MM.1S (cell line): ENCODE measurements at regions not wholly inside any gene's neighbourhood (a gene's known extent, or its start where the extent isn't known, plus 50 kb on each side); places are given as distances from the start of the nearest gene placed in this dataset.

Experiments
- DNase-seq: peaks from one replicate; pipeline ENCODE4 v3.0.0-alpha.2; 2015
- H2AFZ ChIP-seq: fragments of 300-600 bp; sonication (generic); 2 replicates; pipeline ENCODE4 v1.6.0; 2016; ENCODE audit warnings: antibody characterized with exemption, low read length
- H3F3A ChIP-seq: fragments of 300-600 bp; sonication (generic); 2 replicates; pipeline ENCODE4 v1.6.1; 2016; ENCODE audit warnings: mild to moderate bottlenecking, antibody characterized with exemption, low read length, moderate library complexity, mixed read lengths; ENCODE audit not compliant: insufficient read depth
- H3K27ac ChIP-seq: fragments of 300-600 bp; sonication (generic); 2 replicates; pipeline ENCODE4 v1.5.1; 2016; ENCODE audit warnings: mild to moderate bottlenecking, low read length
- H3K27me3 ChIP-seq: fragments of 300-600 bp; sonication (generic); replicated peaks from 2 replicates; pipeline ENCODE4 v1.6.0; 2016; ENCODE audit warnings: low read length; ENCODE audit not compliant: insufficient read depth
- H3K36me3 ChIP-seq: fragments of 300-600 bp; sonication (generic); replicated peaks from 2 replicates; pipeline ENCODE4 v1.6.1; 2016; ENCODE audit warnings: mild to moderate bottlenecking, low read length, mixed read lengths; ENCODE audit not compliant: insufficient read depth
- H3K4me1 ChIP-seq: fragments of 300-600 bp; sonication (generic); 2 replicates; pipeline ENCODE4 v1.6.1; 2016; ENCODE audit warnings: low read length, mixed read lengths
- H3K4me2 ChIP-seq: fragments of 300-600 bp; sonication (generic); 2 replicates; pipeline ENCODE4 v1.6.0; 2016; ENCODE audit warnings: low read depth, low read length
- H3K4me3 ChIP-seq: fragments of 300-600 bp; sonication (generic); 2 replicates; pipeline ENCODE4 v1.5.1; 2016; ENCODE audit warnings: low read length, mixed read lengths
- H3K79me2 ChIP-seq: fragments of 300-600 bp; sonication (generic); 2 replicates; pipeline ENCODE4 v1.6.1; 2016; ENCODE audit warnings: mixed run types, low read length, mixed read lengths
- H3K9ac ChIP-seq: fragments of 300-600 bp; sonication (generic); 2 replicates; pipeline ENCODE4 v1.6.1; 2016; ENCODE audit warnings: low read length, mixed read lengths
- H3K9me2 ChIP-seq: fragments of 300-600 bp; sonication (generic); replicated peaks from 2 replicates; pipeline ENCODE4 v1.6.1; 2016; ENCODE audit warnings: mild to moderate bottlenecking, low read length, mixed read lengths; ENCODE audit not compliant: insufficient read depth
- H3K9me3 ChIP-seq: fragments of 300-600 bp; sonication (generic); replicated peaks from 2 replicates; pipeline ENCODE4 v1.6.1; 2016; ENCODE audit warnings: mild to moderate bottlenecking, low read length, mixed read lengths; ENCODE audit not compliant: insufficient read depth
- H4K20me1 ChIP-seq: fragments of 300-600 bp; sonication (generic); 2 replicates; pipeline ENCODE4 v1.6.1; 2016; ENCODE audit warnings: mild to moderate bottlenecking, low read length, moderate library complexity, mixed read lengths; ENCODE audit not compliant: insufficient read depth
- EZH2 ChIP-seq: fragments of 300-600 bp; sonication (generic); optimal IDR thresholded peaks from 2 replicates; pipeline ENCODE3; 2017; ENCODE audit warnings: low read depth, mild to moderate bottlenecking, antibody characterized with exemption, low read length, mixed read lengths
- EZH2phosphoT487 ChIP-seq: fragments of 300-600 bp; sonication (generic); IDR thresholded peaks from 2 replicates; pipeline ENCODE4 v1.6.1; 2018; ENCODE audit warnings: antibody characterized with exemption, low read length
- TF ChIP-seq, protein P1 (sequence below): fragments of 300-600 bp; sonication (generic); IDR thresholded peaks from 2 replicates; pipeline ENCODE4 v1.5.1; 2016; ENCODE audit warnings: antibody characterized with exemption, low read length, mixed read lengths

DNA sequence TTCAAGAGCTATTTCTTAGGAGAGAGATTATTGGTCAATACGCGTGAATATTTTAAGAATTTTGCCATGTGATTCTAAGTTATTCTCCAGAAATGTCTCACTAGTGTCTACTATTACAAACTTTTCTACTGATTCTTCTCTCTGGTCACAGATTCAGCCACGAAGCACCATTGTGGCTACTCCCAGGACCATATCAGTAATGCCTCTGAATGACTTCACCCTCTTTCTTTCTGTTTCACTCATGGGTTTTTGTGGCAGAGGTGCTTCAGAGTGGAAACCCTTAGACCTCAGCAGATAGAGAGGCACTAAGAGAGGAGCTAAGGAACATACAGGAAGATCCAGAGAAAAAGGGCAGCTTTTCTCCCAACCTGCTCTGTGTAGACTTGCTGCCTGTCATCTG, 211.3 kb downstream of the CBLN4 start:
- no peaks in the 10 kb centered on the region for H4K20me1 ChIP-seq
- H2AFZ ChIP-seq: no peak overlapping the region
- H3K4me3 ChIP-seq: no peak overlapping the region
- no peak overlapping the region for H3K27ac ChIP-seq
- no peak overlapping the region for H3K4me2 ChIP-seq
- no peak for DNase-seq
- no peak overlapping the region for H3K9ac ChIP-seq
- no peaks in the 10 kb centered on the region for H3K27me3 ChIP-seq
- no peaks in the 10 kb centered on the region for H3F3A ChIP-seq
- H3K36me3 ChIP-seq: no peaks in the 10 kb centered on the region
- no peaks in the 10 kb centered on the region for H3K9me2 ChIP-seq
- H3K79me2 ChIP-seq: no peaks in the 10 kb centered on the region
- H3K9me3 ChIP-seq: no peaks in the 10 kb centered on the region
- H3K4me1 ChIP-seq: no peaks in the 10 kb centered on the region
- TF ChIP-seq, protein P1, sequence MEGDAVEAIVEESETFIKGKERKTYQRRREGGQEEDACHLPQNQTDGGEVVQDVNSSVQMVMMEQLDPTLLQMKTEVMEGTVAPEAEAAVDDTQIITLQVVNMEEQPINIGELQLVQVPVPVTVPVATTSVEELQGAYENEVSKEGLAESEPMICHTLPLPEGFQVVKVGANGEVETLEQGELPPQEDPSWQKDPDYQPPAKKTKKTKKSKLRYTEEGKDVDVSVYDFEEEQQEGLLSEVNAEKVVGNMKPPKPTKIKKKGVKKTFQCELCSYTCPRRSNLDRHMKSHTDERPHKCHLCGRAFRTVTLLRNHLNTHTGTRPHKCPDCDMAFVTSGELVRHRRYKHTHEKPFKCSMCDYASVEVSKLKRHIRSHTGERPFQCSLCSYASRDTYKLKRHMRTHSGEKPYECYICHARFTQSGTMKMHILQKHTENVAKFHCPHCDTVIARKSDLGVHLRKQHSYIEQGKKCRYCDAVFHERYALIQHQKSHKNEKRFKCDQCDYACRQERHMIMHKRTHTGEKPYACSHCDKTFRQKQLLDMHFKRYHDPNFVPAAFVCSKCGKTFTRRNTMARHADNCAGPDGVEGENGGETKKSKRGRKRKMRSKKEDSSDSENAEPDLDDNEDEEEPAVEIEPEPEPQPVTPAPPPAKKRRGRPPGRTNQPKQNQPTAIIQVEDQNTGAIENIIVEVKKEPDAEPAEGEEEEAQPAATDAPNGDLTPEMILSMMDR: no peak
- TF ChIP-seq EZH2phosphoT487 (no peak), EZH2 (no peak)

DNA sequence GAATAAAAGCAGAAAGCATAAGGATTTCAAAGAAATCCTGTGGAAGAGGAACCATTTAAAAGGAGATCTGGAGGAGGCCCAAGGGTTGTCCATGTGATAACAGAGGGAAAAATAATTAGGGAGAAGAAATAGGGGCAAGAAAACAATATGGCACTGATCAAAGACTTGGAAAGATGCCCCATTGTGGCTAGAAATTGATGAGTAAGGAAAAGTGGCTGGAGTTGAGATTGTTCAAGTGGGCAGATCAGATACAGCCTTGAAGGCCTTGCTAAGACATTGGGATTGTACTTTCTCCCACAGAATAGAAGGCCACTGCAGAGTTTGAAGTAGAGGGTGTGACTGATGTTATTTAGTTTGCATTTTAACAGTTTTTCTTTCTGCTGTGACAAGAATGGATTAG, 213.3 kb downstream of the CBLN4 start:
- Histone ChIP-seq H3K9ac (no peak overlapping the region), H4K20me1 (no peaks in the 10 kb centered on the region), H3K4me1 (no peaks in the 10 kb centered on the region), H2AFZ (no peak overlapping the region), H3K36me3 (no peaks in the 10 kb centered on the region), H3K9me3 (no peaks in the 10 kb centered on the region), H3K9me2 (no peaks in the 10 kb centered on the region), H3K27ac (no peak overlapping the region), H3F3A (no peaks in the 10 kb centered on the region), H3K79me2 (no peaks in the 10 kb centered on the region), H3K4me2 (no peak overlapping the region), H3K27me3 (no peaks in the 10 kb centered on the region), H3K4me3 (no peak overlapping the region)
- DNase-seq: no peak
- TF ChIP-seq EZH2phosphoT487 (no peak), EZH2 (no peak)
- TF ChIP-seq, protein P1: no peak

DNA sequence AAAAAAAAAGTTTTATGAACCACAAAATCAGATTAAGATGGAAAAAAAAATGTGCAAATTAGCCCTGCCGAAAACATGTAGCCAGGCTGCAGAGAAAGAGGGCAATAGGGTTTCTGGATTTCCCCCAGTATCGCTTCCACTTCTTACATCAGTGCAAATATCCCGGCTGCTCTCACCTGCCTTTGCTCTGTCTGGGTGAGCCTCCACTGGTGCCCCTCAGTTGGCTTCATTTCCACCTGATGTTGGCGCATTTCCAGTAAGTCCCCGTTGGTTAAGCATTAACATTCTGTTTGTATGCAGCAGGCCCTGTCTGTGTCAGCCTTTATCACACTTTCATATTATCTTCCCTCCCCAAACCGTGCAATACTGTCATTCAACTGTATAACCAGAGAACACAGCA, 215.1 kb downstream of the CBLN4 start:
- no peaks in the 10 kb centered on the region for H3F3A ChIP-seq

More for the DNA sequence above, 215.1 kb downstream of the CBLN4 start:
- Histone ChIP-seq H3K9ac (no peak overlapping the region), H3K27me3 (no peaks in the 10 kb centered on the region), H3K27ac (no peak overlapping the region), H3K9me2 (no peaks in the 10 kb centered on the region), H3K4me3 (no peak overlapping the region), H3K36me3 (no peaks in the 10 kb centered on the region), H3K9me3 (no peaks in the 10 kb centered on the region), H2AFZ (no peak overlapping the region), H4K20me1 (no peaks in the 10 kb centered on the region), H3K4me2 (no peak overlapping the region), H3K79me2 (no peaks in the 10 kb centered on the region), H3K4me1 (no peaks in the 10 kb centered on the region)
- TF ChIP-seq, protein P1: no peak
- TF ChIP-seq EZH2phosphoT487 (no peak), EZH2 (no peak)
- no peak for DNase-seq
